NCI-H146 (cell line): ENCODE measurements at regions not wholly inside any gene's neighbourhood (a gene's known extent, or its start where the extent isn't known, plus 50 kb on each side); places are given as distances from the start of the nearest gene placed in this dataset.

Source experiments
- DNase-seq: peaks from one replicate; lab custom pipeline; 2025; lab: John Stamatoyannopoulos, UW

DNA sequence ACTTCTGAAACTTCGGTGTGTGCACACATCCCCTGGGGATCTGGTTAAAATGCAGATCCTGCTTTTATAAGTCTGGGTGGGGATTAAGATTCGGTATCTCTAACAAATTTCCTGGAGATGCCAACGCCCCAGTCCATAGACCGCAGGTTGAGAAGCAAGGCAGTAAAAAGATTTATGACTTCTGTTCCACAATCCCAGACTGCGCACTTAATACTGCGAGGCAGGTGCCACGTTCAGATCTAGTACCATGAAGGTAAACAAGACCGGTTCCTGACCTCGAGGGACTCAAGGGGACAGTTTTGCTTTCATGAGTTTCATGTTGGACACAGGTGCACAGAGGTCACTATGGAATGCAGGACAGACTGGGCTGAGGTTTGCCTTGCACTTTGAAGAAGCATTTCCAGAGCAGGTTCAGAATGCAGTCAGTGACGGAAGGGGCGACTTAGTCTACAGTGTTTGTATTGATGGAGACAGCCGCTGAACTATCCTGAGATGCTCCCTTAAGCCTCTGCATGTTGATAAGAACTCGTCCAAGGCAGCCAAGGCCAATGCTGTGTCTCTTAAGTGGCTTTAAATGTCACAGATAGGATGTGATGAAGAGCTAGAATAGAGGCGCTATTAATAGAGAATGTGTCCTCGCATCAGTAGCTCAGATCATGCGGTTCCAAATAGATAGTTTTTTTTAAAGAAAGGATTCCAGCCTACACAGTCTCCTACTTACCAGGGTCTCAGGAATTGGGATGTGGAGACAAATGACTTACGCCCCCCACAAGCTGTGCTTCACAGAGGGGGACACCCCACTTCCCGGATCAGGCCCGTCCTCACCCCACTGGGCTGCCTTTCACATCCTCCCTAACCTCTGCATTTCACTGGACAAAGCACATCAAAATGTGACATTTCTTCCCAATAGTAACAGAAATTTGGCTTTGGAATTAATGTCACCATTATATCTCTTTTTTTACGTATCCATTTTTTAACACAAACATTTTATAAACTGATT lies 97.1 kb upstream of the IRS2 start:
- DNase-seq, result no peak

- no peak for DNase-seq
Observed at GRCh38 chr13:109881961-109882558, 95.7 kb upstream of the IRS2 start.

DNA sequence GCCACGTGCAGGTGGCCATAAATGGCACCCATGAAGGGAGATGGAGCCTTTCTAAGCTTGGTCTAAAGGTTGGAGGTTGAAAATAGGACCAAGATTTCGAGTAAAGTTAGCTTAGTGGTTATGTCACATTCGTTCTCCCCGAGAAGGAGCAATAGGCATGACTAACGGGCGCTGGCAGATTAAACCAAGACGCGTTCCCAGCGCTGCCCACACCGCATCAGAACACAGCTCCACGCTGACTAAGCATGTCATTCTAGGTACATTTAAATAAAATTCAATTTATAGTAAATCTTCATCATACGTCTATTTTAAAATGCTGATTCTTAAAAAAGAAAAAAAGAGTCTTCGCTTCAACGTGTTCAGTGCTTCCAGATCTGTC lies 95.0 kb upstream of the IRS2 start:
- DNase-seq, result no peak

DNA sequence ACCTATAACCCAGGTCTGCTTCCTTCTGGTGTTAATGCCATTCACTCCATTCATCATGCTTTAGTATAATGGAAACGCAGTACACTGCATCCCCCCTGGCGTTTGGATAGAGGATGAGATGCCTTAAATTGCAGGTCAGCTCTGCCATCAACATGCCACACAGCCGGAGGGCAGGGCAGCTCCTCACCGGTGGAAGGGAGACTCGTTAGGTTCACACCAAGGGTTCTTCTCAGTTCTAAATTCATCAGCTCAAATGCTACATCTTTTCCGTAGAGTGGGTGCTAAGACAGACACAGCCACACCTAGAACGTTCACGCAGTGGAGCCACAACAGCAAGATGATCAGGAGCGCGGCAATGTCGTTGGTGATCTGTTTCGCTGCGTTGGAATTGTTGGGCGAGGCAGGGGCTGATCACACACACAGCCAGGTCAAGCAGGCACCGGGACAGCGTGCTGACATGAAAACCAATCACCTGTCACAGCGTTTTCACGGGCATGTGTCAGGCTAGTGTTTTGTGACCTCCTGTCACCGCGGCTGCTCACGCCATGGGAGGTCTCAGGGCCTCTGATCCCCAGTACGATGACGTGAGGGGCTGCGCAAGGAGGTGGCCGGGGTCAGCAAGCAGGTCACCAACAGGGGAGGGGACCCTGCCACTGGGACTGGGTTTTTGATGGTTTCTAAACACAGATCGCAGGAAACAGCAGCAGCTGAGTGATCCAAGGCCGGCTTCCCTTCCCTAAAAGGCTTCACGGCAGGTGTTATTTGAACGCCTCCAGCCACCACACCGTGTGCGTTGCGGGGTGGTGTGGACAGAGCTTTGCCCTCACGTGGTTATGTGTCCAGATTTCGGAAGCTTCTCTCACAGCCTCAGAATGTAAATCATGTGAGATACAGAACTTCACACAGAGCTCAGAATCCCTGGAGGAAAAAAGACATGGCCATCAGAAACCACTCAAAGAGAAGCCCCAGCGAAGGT lies 94.3 kb upstream of the IRS2 start:
- peak; percentile 80 for DNase-seq

- no peak for DNase-seq
Observed at GRCh38 chr13:109879338-109879737, 93.0 kb upstream of the IRS2 start.

DNA sequence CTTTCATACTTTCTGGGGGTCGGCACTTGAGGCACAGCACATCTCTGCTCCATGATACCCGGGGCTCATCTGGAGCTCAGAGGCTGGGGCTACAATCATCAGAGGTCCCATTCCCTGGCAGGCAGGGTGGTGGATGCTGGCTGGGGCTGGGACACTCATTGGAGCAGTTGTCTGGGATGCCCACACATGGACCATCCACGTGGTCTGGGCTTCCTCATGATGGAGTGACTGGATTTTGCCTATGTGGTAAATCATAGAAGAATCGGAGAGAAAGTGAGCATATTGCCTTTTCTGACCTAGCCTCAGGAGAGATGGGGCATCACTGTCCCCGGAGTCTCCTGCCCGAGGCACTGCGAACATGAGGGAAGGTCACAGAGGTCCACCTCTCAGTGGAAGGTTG lies 91.4 kb upstream of the IRS2 start:
- no peak for DNase-seq

DNA sequence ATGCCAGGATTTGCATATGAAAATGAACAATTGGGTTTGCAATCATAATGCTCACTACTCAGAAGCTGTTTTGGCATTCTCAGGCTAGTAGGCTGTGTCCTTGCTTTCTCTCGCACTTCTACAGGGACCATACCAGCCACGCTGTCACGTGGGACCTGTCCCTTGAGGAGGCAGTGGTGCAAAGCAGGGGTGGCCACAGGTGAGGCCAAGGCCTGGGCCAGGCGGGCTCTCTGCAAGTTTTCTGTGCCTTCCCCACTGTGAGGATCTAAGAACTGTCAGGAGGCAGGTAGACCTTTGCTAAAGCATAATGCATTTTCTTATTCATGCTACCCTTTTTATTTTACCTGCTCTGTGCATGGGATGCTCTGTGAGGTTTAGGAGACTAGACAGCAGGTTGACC lies 89.4 kb upstream of the IRS2 start:
- no peak for DNase-seq

GRCh38 chr13:109874484-109875454 lies 88.4 kb upstream of the IRS2 start:
- no peak for DNase-seq

DNA sequence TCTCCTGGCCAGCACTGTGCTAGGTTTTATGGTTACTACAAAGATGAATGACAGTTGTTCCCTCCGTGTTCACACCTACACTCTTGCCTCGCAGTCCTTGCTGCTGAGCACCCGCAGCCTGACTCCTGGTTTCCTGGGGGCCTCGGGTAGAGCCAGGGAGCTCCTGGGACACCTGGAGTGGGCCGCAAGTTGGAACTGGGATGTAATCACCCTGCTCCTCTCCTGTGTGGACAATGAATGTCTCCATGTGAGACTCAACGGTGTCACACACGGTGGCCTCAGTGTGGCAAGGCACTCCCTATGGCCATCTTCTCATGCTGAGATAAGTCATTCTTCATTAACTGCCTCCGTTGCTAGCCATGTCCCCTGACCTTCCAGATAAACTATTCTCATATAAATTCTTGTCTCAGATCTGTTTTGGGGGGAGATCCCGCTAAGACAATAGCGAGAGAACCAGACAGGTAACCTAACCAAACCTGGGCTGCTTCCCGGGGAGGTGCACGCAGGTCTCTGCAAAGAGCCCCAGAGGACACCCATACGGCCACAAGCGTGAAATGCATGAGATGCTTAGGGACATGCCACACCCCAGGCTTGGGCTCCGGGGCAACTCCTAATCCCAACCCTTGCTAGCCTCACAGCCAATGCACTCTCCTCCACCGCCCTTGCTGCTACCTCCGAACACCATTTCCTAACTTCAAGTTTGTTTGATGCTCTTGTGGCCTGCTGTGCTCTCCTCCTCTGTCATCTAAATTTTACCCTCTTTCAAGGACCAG lies 87.2 kb upstream of the IRS2 start:
- DNase-seq, result no peak

DNA sequence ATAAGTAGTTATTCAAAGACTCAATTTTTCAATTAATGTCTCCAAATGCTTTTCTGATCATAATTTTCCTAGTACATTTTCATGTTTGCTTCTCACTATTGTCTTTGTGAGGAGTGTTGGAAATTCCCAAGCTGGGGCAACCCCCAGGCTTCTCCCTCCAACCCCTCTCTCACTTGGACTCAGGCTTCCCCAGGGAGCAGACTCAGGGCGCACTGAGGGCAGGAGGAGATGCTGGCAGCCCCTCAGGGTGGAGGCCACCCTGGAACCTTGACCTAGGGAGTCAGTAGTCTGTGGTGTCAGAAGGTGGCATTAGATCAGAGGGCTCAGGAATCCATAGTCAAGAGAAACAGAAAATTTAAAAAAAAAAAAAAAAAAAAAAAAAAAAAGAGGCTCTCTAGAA lies 86.5 kb upstream of the IRS2 start:
- DNase-seq, result no peak

- no peak for DNase-seq
Observed at GRCh38 chr13:109870696-109871370, 84.5 kb upstream of the IRS2 start.

- DNase-seq, result no peak
Observed at GRCh38 chr13:109870274-109870673, 83.9 kb upstream of the IRS2 start.

DNA sequence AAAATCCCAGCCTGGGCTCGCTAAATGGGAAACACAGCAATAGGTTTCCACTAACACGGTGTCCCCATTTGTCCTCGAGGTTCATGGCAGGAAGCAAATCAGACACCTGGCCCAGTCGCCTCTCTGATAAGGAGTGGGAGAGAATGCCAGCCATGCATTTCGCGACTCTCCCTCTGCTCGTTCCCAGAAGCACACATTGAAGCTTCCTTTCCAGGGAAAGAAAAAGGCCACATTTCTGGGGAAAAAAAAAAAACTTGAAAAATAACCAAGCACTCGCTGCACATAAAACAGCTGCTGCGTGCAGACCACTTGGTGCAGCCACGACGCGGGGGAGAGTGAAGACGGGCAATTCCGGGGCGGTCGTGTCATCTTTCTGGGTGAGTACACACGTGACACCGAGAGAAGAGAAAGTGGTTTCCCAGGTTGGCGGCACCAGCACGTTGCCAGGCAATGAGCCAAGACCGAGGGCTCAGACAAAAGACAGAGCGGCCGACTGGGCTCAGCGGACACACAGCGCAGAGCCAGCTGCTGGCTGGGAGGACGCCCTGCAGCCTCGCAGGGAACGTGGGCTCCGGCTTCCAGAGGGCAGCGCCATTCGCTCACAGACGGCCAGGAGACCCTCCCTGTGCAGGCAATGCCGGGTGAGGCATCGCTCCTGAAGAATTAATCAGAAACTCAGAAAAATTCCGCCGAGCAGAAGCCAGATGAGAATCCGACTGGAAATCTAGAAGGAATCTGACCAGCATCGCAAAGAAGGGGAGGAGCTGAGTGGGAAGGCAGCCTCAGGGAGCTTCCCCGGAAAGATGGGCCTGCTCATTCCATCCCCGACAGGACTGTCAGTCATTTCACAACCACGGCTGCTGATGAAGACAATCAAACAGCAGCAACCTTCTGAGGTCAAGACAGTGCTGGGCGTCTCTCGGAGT lies 83.2 kb upstream of the IRS2 start:
- peak; percentile 97 for DNase-seq

DNA sequence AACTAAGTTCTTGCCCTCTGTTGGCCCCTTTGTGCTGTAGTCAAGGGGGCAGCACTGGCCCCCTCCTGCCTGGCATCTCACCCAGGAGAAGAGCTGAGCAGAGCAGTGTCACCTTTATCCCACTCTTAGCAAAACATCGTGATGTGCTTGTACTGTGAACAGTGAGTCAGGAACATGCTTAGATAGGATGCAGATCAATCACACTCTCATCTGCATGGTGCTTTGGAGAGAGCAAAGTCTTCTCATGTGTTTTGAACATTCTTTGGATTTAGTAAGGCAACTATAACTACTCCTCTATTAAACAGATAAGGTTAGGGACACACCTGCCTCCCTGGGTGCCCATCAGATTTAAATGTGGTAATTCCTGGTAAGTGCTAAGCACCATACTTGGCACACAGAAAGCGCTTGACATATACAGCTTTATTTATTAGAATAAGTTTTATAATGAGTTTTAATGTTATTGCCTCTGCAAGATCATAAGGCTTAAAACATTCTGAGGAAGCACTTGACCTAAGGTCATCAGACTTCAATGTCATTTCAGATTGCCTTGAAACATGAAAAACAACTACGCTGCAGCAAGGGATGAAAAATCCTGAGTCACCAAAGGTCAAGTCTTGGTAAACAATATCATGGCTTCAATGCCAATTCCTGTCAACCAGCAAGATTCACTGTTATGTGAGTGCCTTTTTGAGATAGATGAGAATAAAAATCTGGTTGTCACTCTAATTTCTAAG lies 82.4 kb upstream of the IRS2 start:
- no peak for DNase-seq

DNA sequence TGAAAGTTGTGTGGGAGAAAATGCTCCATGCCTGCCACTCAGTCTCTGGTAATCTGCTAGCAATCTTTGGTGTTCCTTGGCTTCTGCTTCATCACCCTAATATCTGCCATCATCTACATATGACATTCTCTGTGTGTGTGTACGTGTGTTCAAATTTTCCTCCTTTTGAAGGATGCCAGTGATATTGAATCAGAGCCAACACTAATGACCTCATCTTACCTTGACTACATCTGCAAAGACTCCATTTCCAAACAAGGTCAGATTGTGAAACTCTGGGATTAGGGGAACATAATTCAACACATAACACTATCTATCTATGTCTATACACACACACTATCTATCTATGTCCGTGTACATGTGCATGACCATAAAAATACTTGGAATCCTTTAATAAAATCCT lies 81.4 kb upstream of the IRS2 start:
- DNase-seq, result no peak

GRCh38 chr13:109862627-109863026 lies 76.2 kb upstream of the IRS2 start:
- no peak for DNase-seq

GRCh38 chr13:109859898-109860297 lies 73.5 kb upstream of the IRS2 start:
- DNase-seq, result no peak
